AG10803 (cell line): ENCODE measurements at regions not wholly inside any gene's neighbourhood (a gene's known extent, or its start where the extent isn't known, plus 50 kb on each side); places are given as distances from the start of the nearest gene placed in this dataset.

Experiments
- DNase-seq: peaks from one replicate; pipeline ENCODE4 v3.0.0; 2010; ENCODE audit warnings: low read depth
- H3K4me3 ChIP-seq: 2 replicates; pipeline ENCODE4 v1.5.1; 2011; ENCODE audit warnings: mild to moderate bottlenecking, low read length, control low read depth
- TF ChIP-seq, protein P1 (sequence below): conservative IDR thresholded peaks from 2 replicates; pipeline ENCODE4 v1.5.1; 2011; ENCODE audit warnings: mild to moderate bottlenecking, low read length, control low read depth, inconsistent platforms

- DNase-seq, result no peak
- no peak overlapping the region for H3K4me3 ChIP-seq
- TF ChIP-seq, protein P1, sequence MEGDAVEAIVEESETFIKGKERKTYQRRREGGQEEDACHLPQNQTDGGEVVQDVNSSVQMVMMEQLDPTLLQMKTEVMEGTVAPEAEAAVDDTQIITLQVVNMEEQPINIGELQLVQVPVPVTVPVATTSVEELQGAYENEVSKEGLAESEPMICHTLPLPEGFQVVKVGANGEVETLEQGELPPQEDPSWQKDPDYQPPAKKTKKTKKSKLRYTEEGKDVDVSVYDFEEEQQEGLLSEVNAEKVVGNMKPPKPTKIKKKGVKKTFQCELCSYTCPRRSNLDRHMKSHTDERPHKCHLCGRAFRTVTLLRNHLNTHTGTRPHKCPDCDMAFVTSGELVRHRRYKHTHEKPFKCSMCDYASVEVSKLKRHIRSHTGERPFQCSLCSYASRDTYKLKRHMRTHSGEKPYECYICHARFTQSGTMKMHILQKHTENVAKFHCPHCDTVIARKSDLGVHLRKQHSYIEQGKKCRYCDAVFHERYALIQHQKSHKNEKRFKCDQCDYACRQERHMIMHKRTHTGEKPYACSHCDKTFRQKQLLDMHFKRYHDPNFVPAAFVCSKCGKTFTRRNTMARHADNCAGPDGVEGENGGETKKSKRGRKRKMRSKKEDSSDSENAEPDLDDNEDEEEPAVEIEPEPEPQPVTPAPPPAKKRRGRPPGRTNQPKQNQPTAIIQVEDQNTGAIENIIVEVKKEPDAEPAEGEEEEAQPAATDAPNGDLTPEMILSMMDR, result no peak
Observed at GRCh38 chr6:15862810-15863209, 200.0 kb upstream of the DTNBP1 start.

GRCh38 chr6:15861486-15861885 lies 198.7 kb upstream of the DTNBP1 start:
- TF ChIP-seq, protein P1, result no peak
- DNase-seq, result no peak
- H3K4me3 ChIP-seq, result no peak overlapping the region

DNA sequence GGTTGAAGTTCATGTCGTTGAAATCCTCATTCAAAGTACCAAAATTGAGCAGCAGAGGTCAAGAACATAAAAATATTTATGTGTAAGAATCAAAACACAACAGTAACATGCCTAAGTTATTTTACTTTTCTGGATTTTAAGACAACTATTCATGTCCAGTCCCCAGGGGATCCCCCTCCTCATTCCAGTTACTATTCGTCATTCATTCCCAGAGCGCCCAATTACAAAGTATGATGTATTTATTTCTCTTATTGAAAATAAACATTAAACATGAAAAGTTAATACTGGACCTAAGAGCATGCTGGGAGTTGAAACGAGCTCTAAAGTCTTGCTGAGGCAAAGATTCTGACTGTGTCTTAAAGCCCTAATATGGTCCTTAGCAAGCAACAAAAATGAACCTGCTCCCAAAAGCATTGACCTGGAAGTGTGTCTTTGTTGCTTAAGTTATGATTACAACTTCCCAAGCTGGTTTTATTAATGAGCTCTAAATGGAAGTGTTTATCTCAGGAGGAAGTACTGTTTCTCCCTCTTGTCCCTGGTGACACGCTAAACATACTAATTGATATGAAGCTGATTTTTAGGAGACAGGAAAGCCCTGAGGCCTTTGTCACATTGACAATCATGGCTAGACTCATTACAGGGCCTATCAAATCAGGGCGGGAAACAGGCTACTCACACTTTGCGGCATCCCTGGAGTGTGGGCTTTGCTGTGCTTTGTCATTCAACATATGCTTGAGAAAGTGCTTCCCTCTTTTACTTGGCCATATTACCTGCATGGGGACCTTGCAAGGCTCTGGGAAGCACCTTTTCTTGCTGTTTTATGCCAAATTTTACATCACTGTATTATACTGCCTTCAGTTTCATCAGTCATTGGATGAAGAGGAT lies 192.2 kb upstream of the DTNBP1 start:
- no peak overlapping the region for H3K4me3 ChIP-seq
- TF ChIP-seq, protein P1, result no peak
- no peak for DNase-seq

- DNase-seq, result no peak
- TF ChIP-seq, protein P1, result no peak
- no peak overlapping the region for H3K4me3 ChIP-seq
Observed at GRCh38 chr6:15854378-15854777, 191.6 kb upstream of the DTNBP1 start.

GRCh38 chr6:15853259-15853658 lies 190.4 kb upstream of the DTNBP1 start:
- DNase-seq, result no peak
- no peak overlapping the region for H3K4me3 ChIP-seq
- TF ChIP-seq, protein P1, result no peak

DNA sequence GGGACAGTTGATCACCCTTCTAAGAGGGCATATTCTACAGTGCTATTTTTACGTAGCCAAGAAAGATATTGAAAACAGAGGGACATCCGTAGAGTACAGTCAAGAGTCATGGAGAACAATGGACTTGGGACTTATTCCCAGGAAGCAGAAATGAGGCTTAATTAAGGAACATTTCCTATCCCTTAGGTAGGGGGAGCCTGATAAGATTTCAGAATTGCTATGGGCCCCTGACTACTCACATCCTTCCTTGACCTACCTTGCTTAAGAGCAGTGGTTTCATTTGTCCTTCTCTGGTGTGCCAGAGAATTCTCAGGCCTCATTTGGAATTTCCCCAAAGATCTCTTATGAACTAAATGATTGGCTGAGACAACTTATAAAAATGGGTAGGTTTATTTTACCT lies 189.5 kb upstream of the DTNBP1 start:
- TF ChIP-seq, protein P1, result no peak
- DNase-seq, result no peak
- no peak overlapping the region for H3K4me3 ChIP-seq

DNA sequence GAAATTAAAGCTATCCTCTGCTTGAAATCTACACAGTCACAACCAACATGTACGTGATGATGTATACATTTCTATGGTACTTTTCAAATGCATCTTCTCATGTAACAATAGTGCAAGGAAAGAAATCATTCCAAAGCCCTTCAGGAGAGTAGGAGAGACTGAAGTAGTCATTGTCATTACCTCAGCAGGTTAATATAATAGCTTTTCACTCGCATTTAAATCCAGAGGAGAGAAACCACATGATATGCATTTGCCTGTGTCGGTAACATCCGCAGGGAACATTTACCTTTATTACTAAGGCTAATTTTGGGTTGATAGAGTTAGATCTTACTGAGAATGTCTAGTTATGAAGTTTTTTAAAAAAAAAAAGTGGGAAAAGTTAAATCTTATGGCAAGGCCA lies 186.6 kb upstream of the DTNBP1 start:
- TF ChIP-seq, protein P1, result no peak
- no peak overlapping the region for H3K4me3 ChIP-seq
- no peak for DNase-seq
